ENCODE measurements at regions not wholly inside any gene's neighbourhood (a gene's known extent, or its start where the extent isn't known, plus 50 kb on each side); places are given as distances from the start of the nearest gene placed in this dataset.

DNA sequence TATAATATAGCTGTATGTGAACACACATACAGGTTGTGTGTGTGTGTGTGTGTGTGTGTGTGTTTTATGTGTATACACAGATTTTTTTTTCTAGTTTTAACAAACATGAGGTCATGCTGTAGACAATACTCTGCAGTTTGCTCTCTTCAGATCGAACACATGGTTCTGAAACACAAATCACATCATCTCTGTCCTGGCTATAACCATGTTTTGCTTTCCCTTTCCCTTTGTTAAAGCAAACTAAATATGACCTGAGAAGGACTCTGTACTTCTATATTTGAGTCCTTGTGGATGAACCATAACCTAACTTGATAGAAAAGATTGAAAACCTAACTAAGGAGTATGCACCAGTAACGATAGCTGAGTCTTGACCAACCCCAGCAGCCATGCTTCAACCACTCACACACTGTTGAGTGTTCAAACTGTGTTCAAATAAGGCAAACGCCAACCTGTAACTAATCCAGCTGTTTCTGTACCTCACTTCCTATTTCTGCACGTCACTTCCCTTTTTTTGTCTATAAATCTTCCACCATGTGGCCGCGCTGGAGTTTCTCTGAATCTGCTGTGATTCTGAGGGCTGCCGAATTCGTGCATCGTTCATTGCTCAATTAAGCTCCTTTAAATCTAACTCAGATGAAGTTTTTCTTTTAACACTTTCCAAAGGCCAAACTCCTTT is 303.8 kb downstream of the HS3ST3B1 start:
- DNase-seq (ENCODE audit: low read depth): no peak
- TF ChIP-seq, protein P1, sequence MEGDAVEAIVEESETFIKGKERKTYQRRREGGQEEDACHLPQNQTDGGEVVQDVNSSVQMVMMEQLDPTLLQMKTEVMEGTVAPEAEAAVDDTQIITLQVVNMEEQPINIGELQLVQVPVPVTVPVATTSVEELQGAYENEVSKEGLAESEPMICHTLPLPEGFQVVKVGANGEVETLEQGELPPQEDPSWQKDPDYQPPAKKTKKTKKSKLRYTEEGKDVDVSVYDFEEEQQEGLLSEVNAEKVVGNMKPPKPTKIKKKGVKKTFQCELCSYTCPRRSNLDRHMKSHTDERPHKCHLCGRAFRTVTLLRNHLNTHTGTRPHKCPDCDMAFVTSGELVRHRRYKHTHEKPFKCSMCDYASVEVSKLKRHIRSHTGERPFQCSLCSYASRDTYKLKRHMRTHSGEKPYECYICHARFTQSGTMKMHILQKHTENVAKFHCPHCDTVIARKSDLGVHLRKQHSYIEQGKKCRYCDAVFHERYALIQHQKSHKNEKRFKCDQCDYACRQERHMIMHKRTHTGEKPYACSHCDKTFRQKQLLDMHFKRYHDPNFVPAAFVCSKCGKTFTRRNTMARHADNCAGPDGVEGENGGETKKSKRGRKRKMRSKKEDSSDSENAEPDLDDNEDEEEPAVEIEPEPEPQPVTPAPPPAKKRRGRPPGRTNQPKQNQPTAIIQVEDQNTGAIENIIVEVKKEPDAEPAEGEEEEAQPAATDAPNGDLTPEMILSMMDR (IDR thresholded peaks at IDR 0.05; ENCODE audit: control insufficient read depth, extremely low read depth, insufficient read depth): no peak
- no peak overlapping the region for H3K4me3 ChIP-seq (ENCODE audit: low read depth, low read length)

DNA sequence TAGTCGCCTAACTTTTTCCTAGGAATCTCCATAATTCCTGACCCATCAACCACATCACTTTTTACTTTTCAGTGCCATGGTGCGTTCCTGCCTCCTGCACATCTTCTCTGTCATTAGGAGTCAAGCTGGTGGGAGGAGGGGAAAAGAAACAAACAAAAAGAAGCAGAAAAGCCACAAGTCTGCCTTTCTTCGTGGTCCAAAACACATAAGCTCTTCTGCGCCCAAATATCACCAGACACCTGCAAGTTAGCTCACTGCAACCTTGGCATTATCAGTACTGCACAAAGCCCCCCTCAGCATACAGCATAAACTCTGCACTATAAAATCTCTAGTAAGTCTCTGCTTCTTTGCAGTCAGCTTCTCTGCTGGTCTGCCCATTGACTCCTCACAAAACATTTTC is 295.3 kb downstream of the HS3ST3B1 start:
- no peak overlapping the region for H3K4me3 ChIP-seq (ENCODE audit: low read depth, low read length)
- TF ChIP-seq, protein P1 (IDR thresholded peaks at IDR 0.05; ENCODE audit: control insufficient read depth, extremely low read depth, insufficient read depth): no peak
- no peak for DNase-seq (ENCODE audit: low read depth)

GRCh38 chr17:14595656-14596055 is 294.8 kb downstream of the HS3ST3B1 start:
- H3K4me3 ChIP-seq (ENCODE audit: low read depth, low read length): no peak overlapping the region
- no peak for DNase-seq (ENCODE audit: low read depth)
- TF ChIP-seq, protein P1 (IDR thresholded peaks at IDR 0.05; ENCODE audit: control insufficient read depth, extremely low read depth, insufficient read depth): no peak

- DNase-seq (ENCODE audit: low read depth): no peak
- no peak overlapping the region for H3K4me3 ChIP-seq (ENCODE audit: low read depth, low read length)
- TF ChIP-seq, protein P1 (IDR thresholded peaks at IDR 0.05; ENCODE audit: control insufficient read depth, extremely low read depth, insufficient read depth): no peak
Measured at GRCh38 chr17:14594690-14595089, 293.8 kb downstream of the HS3ST3B1 start.

- no peak overlapping the region for H3K4me3 ChIP-seq (ENCODE audit: low read depth, low read length)
- TF ChIP-seq, protein P1 (IDR thresholded peaks at IDR 0.05; ENCODE audit: control insufficient read depth, extremely low read depth, insufficient read depth): no peak
- DNase-seq (ENCODE audit: low read depth): no peak
Measured at GRCh38 chr17:14593956-14594355, 293.1 kb downstream of the HS3ST3B1 start.

DNA sequence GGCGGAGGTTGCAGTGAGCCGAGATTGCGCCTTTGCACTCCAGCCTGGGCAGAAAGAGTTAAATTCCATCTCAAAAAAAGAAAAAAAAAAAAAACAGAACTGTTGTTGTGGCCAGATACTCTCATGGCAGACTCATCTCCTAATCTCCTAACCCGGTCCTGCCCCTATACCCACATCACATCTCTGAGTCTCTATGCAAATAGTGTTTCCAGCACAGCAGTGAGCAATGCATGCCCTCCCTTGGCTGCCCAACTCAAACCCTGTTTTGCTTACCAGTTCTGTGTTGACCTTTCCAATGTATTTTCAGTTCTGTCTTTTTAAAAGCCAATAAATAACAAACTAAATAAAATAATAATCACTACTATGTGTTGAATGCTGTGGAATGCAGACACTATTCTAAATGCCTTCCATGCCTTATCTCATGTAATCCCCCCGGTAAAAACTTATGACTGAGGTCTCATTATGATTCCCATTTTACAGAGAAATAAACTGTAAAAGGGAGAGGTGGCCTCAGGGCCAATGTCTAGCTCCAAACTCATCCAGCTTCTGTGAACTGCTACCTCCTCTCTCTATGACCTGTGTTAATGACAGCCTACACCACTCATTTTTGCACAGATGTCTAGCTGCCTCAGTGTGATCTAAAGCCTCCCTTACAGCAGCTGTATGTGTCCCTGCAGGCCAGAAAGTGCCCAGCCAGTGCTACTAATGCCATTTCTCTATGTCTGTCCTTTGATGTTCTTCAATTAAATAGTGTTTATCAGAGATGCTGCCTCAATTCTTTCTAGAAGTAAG is 289.8 kb downstream of the HS3ST3B1 start:
- TF ChIP-seq, protein P1 (IDR thresholded peaks at IDR 0.05; ENCODE audit: control insufficient read depth, extremely low read depth, insufficient read depth): no peak
- no peak overlapping the region for H3K4me3 ChIP-seq (ENCODE audit: low read depth, low read length)
- no peak for DNase-seq (ENCODE audit: low read depth)
